Kidney capillary endothelial cell (primary cell): ENCODE measurements at regions not wholly inside any gene's neighbourhood (a gene's known extent, or its start where the extent isn't known, plus 50 kb on each side); places are given as distances from the start of the nearest gene placed in this dataset.

Experiments used
- DNase-seq: peaks from one replicate; pipeline ENCODE4 v3.0.0-alpha.2; 2018; ENCODE audit warnings: low spot score

- no peak for DNase-seq
Observed at GRCh38 chr6:40312213-40313015, 274.8 kb downstream of the LRFN2 start.

GRCh38 chr6:40308533-40309306, 278.4 kb downstream of the LRFN2 start:
- DNase-seq = peak; percentile 49

GRCh38 chr6:40307712-40308111, 279.5 kb downstream of the LRFN2 start:
- no peak for DNase-seq

- DNase-seq = no peak
Observed at GRCh38 chr6:40302856-40303454, 284.2 kb downstream of the LRFN2 start.

- DNase-seq = no peak
Observed at GRCh38 chr6:40299681-40300080, 287.5 kb downstream of the LRFN2 start.

GRCh38 chr6:40298207-40298606, 289.0 kb downstream of the LRFN2 start:
- DNase-seq = no peak

GRCh38 chr6:40295251-40295950, 291.8 kb downstream of the LRFN2 start:
- no peak for DNase-seq

GRCh38 chr6:40293460-40294185, 293.5 kb downstream of the LRFN2 start:
- DNase-seq = no peak

GRCh38 chr6:40293060-40293459, 294.1 kb downstream of the LRFN2 start:
- no peak for DNase-seq

- no peak for DNase-seq
Observed at GRCh38 chr6:40290816-40291215, 296.3 kb downstream of the LRFN2 start.

- no peak for DNase-seq
Observed at GRCh38 chr6:40288919-40289318, 298.2 kb downstream of the LRFN2 start.

GRCh38 chr6:40287296-40287850, 299.8 kb downstream of the LRFN2 start:
- no peak for DNase-seq

- DNase-seq = no peak
Observed at GRCh38 chr6:40286721-40287120, 300.4 kb downstream of the LRFN2 start.

- no peak for DNase-seq
Observed at GRCh38 chr6:40285996-40286395, 301.2 kb downstream of the LRFN2 start.

- no peak for DNase-seq
Observed at GRCh38 chr6:40285535-40285934, 301.6 kb downstream of the LRFN2 start.

- no peak for DNase-seq
Observed at GRCh38 chr6:40282986-40283385, 304.2 kb downstream of the LRFN2 start.

- DNase-seq = no peak
Observed at GRCh38 chr6:40281402-40281801, 305.8 kb downstream of the LRFN2 start.

GRCh38 chr6:40280231-40280630, 306.9 kb downstream of the LRFN2 start:
- DNase-seq = no peak

GRCh38 chr6:40276141-40276540, 311.0 kb downstream of the LRFN2 start:
- no peak for DNase-seq

GRCh38 chr6:40274058-40274457, 313.1 kb downstream of the LRFN2 start:
- no peak for DNase-seq

- no peak for DNase-seq
Observed at GRCh38 chr6:40268614-40269013, 318.6 kb downstream of the LRFN2 start.
